DMS 273 treated with DMSO at 0.1 percent for 48 hours (cell line): ENCODE measurements at regions not wholly inside any gene's neighbourhood (a gene's known extent, or its start where the extent isn't known, plus 50 kb on each side); places are given as distances from the start of the nearest gene placed in this dataset.
"Not testable (repeated sequence)": the region's sequence is repeated elsewhere in the genome, so short reads cannot be mapped to it uniquely, and the experiment has no call there.

Experiments used
- DNase-seq: peaks from one replicate; lab custom pipeline; 2025; lab: John Stamatoyannopoulos, UW

DNA sequence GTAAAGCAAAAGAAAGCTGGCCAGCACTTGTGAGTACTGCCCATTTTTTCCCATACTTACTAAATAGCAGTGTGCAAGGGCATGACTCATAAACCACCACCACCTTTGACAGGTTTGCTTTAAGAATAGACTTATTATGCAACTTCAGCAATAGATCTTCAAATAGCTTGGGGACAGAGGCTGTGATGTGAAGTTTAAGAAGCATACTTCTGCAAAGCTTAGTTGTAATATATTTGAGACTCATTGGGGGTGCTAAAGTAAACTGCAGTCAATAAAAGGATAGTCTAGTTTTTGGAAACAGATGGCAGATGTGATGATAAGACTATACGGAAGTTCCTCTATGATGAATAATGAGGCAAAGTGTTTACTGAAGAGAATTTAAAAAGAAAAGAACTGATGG lies 210.0 kb downstream of the PLA2G4A start:
- DNase-seq = peak; percentile 45

DNA sequence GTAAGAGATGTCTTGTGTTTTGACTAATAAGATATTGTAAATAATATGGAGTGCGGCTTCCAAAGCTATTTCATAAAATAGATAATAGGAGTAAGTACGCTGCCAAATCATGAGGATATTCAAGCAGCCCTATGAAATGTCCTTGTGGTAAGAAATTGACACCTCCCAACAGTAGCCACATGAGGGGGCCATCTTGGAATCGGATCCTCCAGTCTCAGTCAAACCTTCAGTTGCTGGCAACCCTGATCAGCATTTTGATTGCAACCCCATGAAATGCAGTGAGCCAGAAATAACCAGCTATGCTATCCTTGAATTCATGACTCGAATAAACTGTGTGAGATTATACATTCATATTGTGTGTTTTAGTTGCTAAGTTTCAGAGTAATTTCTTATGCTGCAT lies 212.4 kb downstream of the PLA2G4A start:
- DNase-seq = no peak

DNA sequence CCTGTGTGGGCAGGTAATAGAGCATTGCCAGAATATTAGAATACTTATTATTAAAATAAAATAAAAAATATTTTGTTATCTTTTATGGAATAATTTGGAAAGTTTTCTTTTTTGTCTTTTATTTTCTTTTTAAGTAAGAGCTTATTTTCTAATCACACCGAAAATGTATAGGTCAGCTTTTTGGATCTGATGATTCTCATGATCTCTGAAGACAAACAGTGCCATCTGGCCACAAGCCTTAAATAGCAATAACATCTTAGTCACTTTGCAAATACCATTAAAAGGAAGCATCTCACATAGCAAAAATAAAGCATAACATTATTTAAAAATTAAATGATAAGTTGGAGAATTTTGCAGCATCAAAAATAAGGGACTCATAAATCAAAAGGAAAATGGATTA lies 213.8 kb downstream of the PLA2G4A start:
- DNase-seq = no peak

DNA sequence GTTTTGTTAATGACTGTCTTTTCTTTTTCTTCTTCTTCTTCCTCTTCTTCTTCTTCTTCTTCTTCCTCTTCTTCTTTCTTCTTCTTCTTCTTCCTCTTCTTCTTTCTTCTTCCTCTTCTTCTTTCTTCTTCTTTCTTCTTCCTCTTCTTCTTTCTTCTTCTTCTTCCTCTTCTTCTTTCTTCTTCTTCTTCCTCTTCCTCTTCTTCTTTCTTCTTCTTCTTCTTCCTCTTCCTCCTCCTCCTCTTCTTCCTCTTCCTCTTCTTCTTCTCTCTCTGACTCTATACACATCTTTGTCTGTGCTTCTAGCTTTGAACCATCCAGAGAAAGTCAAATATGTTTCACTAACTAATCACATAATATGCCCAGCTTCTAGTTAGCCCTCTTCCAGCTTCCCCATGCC lies 214.7 kb downstream of the PLA2G4A start:
- DNase-seq = not testable (repeated sequence)

DNA sequence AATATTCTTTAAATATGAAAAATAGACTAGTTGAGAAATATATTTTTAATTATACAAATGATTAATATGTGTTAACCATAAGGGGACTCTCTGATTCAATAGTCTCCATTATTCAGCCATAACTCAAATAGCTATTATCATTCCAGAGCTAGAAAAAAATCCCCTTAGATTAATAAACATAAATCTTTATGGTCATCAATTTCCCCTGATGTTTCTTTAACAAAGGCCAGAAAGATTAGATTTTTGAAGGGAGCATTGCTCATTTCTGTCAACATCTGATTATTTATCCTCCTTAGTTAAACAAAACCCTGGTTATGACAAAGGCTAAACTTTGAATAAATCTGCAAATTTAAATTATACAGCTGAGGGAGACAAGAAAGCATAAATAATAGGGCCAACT lies 215.7 kb downstream of the PLA2G4A start:
- DNase-seq = no peak

DNA sequence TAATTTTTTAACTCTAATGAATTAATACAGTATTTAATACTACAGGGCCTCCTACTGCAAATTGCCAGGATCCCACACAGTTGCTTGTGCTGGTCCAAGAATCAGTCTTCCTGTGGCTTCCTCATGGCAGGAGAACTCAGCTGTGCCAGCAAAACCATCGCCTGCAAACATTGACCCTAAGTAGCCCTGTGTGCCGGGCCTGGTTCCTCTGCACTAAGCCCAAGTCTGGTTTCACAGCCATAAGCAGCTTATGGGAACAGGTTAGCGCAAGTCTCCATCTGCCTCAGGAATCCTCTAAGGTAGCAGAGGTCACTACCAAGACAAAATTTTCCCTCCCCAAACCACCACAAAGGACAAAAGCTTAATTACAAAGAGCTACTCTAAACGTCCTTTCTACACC lies 216.6 kb downstream of the PLA2G4A start:
- no peak for DNase-seq

DNA sequence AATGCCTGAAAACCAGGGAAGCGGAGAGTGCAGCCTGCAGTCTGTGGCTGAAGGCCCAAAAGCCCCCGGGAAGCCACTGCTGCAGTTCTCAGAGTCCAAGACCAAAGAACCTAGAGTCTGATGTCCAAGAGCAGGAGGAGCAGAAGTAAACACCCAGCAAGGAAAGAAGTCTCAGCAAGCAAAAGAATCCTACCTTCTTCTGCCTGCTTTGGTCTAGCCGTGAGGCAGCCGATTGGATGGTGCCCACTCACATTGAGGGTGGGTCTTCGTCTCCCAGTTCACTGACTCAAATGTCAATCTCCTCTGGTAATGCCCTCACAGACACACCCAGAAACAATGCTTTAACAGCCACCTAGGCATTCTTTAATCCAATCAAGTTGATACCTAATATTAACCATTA lies 217.5 kb downstream of the PLA2G4A start:
- DNase-seq = no peak

DNA sequence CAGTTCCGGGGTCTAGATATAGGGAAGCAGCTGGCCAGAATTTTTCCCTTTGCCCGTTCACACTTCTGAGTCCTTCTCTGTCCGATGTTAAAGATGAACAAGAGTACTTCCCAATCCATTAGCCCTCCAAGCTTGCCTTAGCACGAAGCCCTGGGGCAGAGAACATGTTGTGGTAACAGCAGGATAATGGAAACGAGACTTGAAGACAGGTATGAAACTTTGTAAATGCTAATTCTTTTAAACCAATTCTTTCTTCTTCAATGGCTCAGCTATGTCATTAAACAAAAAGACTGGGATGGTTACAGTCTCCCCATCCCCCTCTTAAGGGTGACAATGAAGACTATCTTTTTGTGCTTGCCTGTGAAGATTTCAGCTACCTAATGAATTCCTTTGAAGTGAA lies 218.5 kb downstream of the PLA2G4A start:
- DNase-seq = no peak

DNA sequence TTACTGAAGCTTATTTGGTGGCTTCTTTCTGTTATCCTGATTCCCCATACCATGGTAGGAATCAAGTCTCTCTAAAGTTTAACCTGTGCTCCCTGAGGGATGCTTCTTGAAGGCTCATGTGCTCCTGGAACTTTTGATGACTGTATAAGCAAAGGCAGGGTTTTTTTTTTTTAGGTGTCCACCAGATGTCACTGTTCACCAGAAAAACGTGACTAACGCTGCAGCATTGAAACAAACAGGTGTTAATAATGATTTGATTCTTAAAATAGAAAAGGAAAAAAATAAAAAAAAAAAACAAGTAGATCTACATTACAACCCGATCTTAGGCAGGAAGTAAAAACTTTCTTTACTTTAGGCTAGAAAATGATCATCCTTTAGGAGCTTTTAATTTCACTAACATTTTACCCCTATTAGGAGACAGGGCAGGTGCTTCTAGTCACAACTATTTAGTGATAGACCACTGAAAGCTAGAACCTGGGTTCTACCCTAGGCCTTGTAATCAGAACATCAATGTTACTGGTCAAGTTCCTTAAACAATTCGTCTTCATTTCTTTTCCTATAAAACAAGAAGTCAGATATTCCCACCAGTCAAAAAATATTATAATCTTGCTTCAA lies 223.0 kb downstream of the PLA2G4A start:
- no peak for DNase-seq

DNA sequence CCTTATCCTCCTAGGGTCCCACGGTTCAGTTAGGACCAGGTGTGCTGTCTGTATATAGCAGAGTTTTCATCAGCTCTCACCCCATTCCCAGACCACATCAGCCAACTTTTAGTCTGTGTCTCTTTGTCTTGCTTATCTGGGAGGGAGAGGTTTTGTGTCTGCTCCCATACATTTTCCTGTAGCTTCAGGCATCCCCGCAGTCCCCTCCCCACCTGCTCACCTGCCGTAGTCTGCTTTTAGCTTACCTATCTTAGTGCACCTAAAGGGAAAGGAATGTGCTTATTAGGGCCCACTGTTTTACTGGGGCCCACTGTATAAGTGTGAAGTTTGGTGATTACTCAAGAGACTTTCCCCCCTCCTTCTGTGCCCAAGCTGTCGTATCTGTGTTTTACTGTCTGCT lies 225.1 kb downstream of the PLA2G4A start:
- peak; percentile 27 for DNase-seq

DNA sequence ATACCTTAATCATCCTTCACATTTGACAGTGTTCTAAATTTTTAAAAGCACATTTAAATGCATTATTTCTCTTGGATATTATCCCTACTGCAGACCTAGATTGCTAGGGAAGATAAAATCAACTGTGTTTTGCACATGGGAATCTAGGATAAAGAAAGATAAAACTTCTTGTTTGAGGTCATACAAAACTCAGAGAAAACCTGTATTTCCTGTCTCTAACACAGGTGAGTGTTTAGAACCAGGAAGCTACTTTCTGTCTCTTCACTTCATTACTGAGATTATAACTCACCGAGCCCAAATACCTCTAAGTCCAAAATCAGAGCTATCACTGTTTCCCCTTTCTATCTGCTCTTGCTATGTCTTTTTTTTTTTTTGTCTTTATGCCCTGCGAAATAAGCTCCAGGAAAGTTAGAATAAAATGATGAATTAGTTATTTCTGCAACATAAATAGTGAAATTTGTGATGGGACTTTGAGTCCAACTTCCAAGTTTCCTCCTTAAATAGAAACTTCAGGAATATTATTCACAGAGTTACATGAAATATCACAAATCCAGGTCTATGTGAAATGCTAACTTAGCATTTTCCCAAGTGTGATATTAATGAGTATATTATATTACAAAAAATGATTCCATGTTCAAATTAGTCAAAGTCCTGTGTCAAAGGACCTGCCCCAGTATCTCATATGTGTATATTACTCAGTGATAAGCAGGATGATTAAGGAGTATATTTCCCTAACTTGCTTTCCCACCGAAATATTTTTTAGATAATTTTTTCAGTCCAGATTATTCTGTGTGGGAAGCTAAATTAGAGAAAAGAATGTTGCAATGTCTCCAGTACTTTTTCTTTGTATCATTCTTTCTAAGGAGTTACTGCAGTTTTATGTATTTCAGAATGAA lies 226.4 kb downstream of the PLA2G4A start:
- DNase-seq = no peak

DNA sequence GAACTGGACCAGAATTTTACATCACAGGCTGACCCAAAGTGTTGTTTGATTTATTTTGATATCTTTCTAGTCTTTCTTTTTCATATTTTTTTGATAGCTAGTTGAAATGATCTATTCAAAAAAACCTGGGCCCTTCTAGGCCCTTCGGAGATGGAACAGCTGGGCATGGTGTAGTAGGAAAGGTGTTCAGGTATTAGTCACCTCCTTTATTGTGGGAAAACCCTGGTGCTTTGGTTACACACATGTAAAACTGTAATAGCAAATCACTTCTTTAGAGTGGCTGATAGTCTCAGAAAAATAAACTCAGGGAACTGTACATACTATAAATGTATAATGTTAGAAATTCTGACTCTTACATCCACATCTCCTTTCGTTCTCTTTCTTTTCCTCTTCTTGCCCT lies 234.5 kb downstream of the PLA2G4A start:
- DNase-seq = no peak

DNA sequence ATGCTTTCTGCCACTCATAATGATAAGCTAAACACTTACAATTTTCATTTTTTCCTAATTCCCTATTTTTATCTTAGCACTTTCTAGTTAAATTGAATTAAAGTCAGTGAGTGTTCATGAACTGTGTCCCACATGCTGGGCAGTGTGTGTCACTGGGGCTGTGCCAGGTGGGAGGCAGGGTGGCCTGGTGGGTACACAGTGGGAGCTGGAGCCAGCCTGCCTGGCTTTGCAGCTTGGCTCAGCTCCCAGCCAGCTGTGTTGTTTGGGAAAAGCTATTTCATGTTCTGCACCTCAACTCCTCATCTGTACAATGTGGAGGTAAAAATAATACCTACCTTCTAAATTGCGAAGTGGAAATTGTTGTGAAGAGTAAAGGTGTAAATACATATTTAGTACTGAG lies 238.4 kb downstream of the PLA2G4A start:
- peak; percentile 61 for DNase-seq

DNA sequence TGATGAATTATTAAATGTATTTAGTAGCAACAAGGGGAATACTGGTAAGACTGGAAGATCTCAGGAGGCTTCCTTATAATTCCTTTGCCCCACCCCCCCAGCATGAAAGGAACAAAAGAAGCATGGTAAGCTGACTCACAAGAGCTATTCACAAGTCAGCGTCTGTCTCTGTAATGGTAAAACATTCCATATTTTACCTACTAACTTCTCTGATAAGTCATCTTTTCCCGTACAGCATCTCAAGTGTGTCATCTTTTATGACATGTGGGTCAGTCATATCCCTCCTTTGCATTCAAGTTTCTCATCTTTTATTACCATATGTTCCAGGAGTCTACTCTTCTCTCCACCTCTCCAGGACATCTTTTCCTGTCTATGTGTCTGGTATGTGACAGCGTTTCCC lies 241.3 kb downstream of the PLA2G4A start:
- DNase-seq = no peak

DNA sequence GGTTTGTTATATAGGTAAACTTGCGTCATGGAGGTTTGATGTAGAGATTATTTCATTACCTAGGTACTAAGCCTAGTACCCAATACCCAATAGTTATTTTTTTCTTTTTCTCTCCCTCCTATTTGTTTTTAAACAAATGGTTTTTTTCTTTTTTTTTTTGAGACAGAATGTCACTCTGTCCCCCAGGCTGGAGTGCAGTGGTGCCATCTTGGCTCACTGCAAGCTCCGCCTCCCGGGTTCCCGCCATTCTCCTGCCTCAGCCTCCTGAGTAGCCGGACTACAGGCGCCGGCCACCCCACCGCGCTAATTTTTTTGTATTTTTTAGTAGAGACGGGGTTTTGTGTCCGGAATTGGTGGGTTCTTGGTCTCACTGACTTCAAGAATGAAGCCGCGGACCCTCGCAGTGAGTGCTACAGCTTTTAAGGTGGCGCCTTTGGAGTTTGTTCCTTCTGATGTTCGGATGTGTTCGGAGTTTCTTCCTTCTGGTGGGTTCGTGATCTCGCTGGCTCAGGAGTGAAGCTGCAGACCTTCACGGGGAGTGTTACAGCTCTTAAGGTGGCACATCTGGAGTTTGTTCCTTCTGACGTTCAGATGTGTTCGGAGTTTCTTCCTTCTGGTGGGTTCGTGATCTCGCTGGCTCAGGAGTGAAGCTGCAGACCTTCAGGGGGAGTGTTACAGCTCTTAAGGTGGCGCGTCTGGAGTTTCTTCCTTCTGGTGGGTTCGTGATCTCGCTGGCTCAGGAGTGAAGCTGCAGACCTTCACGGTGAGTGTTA lies 243.7 kb downstream of the PLA2G4A start:
- DNase-seq = not testable (repeated sequence)

DNA sequence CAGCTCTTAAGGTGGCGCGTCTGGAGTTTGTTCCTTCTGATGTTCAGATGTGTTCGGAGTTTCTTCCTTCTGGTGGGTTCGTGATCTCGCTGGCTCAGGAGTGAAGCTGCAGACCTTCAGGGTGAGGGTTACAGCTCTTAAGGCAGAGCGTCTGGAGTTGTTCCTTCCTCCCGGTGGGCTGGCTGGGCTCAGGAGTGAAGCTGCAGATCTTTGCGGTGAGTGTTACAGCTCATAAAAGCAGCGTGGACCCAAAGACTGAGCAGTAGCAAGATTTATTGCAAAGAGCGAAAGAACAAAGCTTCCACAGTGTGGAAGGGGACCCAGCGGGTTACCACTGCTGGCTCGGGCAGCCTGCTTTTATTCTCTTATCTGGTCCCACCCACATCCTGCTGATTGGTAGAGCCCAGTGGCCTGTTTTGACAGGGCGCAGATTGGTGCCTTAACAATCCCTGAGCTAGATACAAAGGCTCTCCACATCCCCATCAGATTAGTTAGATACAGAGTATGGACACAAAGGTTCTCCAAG lies 244.3 kb downstream of the PLA2G4A start:
- not testable (repeated sequence) for DNase-seq

DNA sequence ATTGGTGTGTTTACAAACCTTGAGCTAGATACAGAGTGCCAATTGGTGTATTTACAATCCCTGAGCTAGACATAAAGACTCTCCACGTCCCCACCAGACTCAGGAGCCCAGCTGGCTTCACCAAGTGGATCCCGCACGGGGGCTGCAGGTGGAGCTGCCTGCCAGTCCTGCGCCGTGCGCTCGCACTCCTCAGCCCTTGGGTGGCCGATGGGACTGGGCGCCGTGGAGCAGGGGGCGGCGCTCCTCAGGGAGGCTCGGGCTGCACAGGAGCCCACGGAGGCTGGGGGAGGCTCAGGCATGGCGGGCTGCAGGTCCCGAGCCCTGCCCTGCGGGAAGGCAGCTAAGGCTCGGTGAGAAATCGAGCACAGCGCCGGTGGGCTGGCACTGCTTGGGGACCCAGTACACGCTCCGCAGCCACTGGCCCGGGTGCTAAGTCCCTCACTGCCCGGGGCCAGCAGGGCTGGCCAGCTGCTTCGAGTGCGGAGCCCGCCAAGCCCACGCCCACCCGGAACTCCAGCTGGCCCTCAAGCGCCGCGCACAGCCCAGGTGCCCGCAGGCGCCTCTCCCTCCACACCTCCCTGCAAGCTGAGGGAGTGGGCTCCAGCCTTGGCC lies 245.0 kb downstream of the PLA2G4A start:
- not testable (repeated sequence) for DNase-seq

DNA sequence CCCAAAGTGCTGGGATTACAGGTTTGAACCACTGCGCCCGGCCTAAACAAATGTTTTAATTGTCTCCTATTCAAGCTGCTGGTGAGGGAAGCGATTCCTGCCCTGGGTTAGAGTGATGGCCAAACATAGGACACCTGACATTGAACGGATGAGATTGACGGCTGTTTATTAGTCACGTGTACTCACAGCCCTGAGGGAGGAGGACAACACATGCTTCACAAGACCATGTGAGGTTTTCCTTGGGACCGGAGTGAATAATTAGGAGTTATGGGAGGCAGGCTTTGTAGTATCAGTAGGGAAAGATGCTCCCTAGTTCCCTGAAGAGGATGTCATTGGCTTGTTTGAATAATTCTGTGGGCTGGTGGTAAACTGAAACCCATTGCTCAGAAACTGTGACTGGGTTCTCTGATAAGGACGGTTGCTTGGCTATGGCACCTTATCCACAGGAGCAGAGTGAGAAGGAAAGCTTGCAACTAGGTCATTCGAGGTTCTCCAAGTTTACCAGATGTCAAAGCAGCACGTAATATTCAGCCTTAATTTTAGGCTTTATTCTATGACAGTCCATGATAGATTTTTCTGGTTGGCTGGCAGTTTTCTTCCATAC lies 245.8 kb downstream of the PLA2G4A start:
- no peak for DNase-seq

DNA sequence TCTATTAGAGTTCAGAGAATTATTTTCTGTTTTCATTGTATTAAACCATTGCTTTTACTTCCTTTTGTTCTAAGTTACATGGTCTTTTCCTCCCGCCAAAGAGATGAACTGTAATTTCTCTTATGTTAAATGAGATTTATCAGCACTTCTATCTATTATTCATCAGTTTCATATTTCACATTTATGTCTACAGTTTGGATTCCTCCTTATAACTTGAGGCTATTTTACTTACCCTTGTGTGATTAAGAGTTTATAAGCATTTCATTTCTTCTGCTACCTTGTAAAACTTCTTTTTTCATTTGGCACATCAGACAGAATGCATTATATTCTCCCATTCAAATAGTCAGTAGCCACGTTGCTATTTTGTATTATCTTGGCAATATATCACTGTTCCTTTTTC lies 248.2 kb downstream of the PLA2G4A start:
- no peak for DNase-seq

DNA sequence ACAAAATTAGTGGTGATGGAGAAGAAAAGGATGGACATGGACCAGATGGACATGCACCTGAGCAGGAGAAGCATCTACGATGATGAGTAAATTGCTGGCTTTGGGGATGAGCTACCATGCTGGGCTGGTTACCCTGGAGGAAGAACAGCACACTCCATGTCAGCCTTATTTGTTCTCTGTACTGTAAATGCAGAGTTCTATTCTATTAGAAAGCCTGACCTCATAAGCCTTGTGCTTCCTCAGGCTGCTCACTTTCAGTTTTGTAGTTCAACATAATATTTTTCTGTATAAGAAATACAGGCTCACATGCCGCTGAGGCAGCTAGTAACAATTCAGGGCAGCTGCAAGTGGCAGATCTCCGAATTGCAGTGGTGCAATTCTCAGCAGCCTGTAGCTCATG lies 249.6 kb downstream of the PLA2G4A start:
- peak; percentile 60 for DNase-seq

DNA sequence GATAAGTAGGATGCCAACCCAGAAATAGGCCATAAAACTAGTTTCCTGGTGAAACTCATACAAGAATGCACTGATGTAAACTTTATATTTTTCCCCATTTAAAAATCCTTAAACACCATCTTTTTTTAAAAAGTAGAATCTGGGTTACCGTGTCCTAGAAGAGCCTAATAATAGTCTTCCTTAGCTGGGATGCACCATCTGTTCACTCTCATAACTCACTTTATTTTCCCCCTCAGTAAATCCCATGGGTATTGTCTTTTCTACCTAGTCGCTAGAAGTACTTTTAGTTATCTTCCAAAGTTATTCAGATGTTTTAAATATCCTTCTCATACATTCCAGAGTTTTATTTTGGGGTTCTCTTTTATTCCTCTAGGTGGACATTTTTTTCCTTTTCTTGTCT lies 250.2 kb downstream of the PLA2G4A start:
- DNase-seq = peak; percentile 68

DNA sequence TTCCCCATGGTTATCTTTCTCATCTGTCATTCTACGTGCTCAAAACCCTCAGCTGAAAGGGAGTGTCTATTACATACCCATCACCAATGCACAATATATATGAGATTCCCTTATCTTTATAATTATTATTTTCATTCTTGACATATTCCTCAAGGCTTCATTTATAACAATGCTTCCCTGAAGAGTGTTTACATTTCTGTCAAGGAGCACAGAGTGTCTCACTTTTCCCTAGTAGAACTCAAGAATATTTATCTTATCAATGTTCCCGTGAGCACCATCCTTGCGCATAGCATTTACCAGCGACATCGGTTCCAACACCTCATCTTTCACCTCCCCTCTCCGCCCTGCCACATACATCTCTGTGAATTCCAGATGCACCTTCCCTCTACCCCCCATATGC lies 250.6 kb downstream of the PLA2G4A start:
- DNase-seq = no peak
